HepG2 (cell line): ENCODE measurements at regions not wholly inside any gene's neighbourhood (a gene's known extent, or its start where the extent isn't known, plus 50 kb on each side); places are given as distances from the start of the nearest gene placed in this dataset.

ENCODE experiments used
- CEBPG ChIP-seq: IDR thresholded peaks from 2 replicates; pipeline ENCODE4 v1.6.1; 2016
- DBP ChIP-seq: sonication (generic); formaldehyde crosslinking; IDR thresholded peaks from 2 replicates; pipeline ENCODE4 v1.4.0; 2020; ENCODE audit warnings: missing genetic modification reagents; ENCODE audit errors: not compliant biosample characterization
- EHMT2 ChIP-seq: fragments of 200-600 bp; sonication (generic); IDR thresholded peaks from 2 replicates; pipeline ENCODE4 v1.7.0; 2017; ENCODE audit warnings: antibody characterized with exemption, low read depth, low read length, borderline replicate concordance
- ELF1 ChIP-seq: sonication (generic); formaldehyde crosslinking; IDR thresholded peaks from 2 replicates; pipeline ENCODE4 v1.4.0; 2020; ENCODE audit warnings: missing genetic modification reagents
- FOSL1 ChIP-seq: sonication (generic); formaldehyde crosslinking; IDR thresholded peaks from 2 replicates; pipeline ENCODE4 v1.9.0; 2021; ENCODE audit warnings: missing genetic modification reagents, borderline replicate concordance
- GATAD2A ChIP-seq: IDR thresholded peaks from 2 replicates; pipeline ENCODE4 v1.6.1; 2016
- HOXD1 ChIP-seq: sonication (generic); formaldehyde crosslinking; IDR thresholded peaks from 2 replicates; pipeline ENCODE4 v1.5.0; 2020; ENCODE audit warnings: missing genetic modification reagents
- MYC ChIP-seq: sonication (generic); formaldehyde crosslinking; IDR thresholded peaks from 2 replicates; pipeline ENCODE4 v1.9.0; 2021; ENCODE audit warnings: missing genetic modification reagents, borderline replicate concordance
- PLSCR1 ChIP-seq: sonication (generic); formaldehyde crosslinking; IDR thresholded peaks from 2 replicates; pipeline ENCODE4 v1.5.0; 2020; ENCODE audit warnings: missing genetic modification reagents, mild to moderate bottlenecking, borderline replicate concordance
- RARA ChIP-seq: IDR thresholded peaks from 2 replicates; pipeline ENCODE4 v1.6.1; 2016; ENCODE audit warnings: missing genetic modification reagents, missing compliant biosample characterization
- RNF2 ChIP-seq: fragments of 450-650 bp; conservative IDR thresholded peaks from 2 replicates; pipeline ENCODE4 v1.6.1; 2016; ENCODE audit warnings: low read depth
- SAP130 ChIP-seq: IDR thresholded peaks from 2 replicates; pipeline ENCODE4 v1.6.1; 2016; ENCODE audit warnings: low read depth
- SOX13 ChIP-seq, 3 experiments: fragments of 450-650 bp in 1 of 3; sonication (generic) in 1 of 3; formaldehyde crosslinking in 1 of 3; IDR thresholded peaks in 2 of 3; conservative IDR thresholded peaks in 1 of 3; 2 replicates each; pipeline versions ENCODE4 v1.5.0 to v1.6.1; 2016 to 2020; ENCODE audit warnings: antibody characterized with exemption in 1 of 3, mild to moderate bottlenecking in 1 of 3, missing compliant biosample characterization in 1 of 3, missing genetic modification reagents in 1 of 3, moderate library complexity in 1 of 3
- TFDP1 ChIP-seq: IDR thresholded peaks from 2 replicates; pipeline ENCODE4 v1.6.1; 2016; ENCODE audit warnings: missing compliant biosample characterization, missing genetic modification reagents, borderline replicate concordance
- ZFP90 ChIP-seq: sonication (generic); formaldehyde crosslinking; IDR thresholded peaks from 2 replicates; pipeline ENCODE4 v1.8.0; 2022; ENCODE audit warnings: missing genetic modification reagents, mild to moderate bottlenecking, inconsistent platforms, borderline replicate concordance
- ZNF20 ChIP-seq: sonication (generic); formaldehyde crosslinking; IDR thresholded peaks from 2 replicates; pipeline ENCODE4 v1.4.0; 2020; ENCODE audit warnings: mild to moderate bottlenecking, moderate library complexity, missing genetic modification reagents
- ZNF224 ChIP-seq: sonication (generic); formaldehyde crosslinking; IDR thresholded peaks from 2 replicates; pipeline ENCODE4 v1.5.0; 2020; ENCODE audit warnings: mild to moderate bottlenecking, missing genetic modification reagents
- ZNF292 ChIP-seq: sonication (generic); formaldehyde crosslinking; IDR thresholded peaks from 2 replicates; pipeline ENCODE4 v1.8.1; 2022; ENCODE audit warnings: mild to moderate bottlenecking, low read depth, missing genetic modification reagents, borderline replicate concordance
- ZNF724P ChIP-seq: sonication (generic); formaldehyde crosslinking; IDR thresholded peaks from 2 replicates; pipeline ENCODE4 v1.8.0; 2022; ENCODE audit warnings: missing genetic modification reagents, borderline replicate concordance
- ZNF737 ChIP-seq: sonication (generic); formaldehyde crosslinking; IDR thresholded peaks from 2 replicates; pipeline ENCODE4 v1.5.0; 2020; ENCODE audit warnings: missing genetic modification reagents, mild to moderate bottlenecking, borderline replicate concordance
- TF ChIP-seq, protein P1 (sequence below): sonication (generic); formaldehyde crosslinking; IDR thresholded peaks from 2 replicates; pipeline ENCODE4 v1.5.1; 2020; ENCODE audit warnings: mild to moderate bottlenecking, missing genetic modification reagents, moderate library complexity

DNA sequence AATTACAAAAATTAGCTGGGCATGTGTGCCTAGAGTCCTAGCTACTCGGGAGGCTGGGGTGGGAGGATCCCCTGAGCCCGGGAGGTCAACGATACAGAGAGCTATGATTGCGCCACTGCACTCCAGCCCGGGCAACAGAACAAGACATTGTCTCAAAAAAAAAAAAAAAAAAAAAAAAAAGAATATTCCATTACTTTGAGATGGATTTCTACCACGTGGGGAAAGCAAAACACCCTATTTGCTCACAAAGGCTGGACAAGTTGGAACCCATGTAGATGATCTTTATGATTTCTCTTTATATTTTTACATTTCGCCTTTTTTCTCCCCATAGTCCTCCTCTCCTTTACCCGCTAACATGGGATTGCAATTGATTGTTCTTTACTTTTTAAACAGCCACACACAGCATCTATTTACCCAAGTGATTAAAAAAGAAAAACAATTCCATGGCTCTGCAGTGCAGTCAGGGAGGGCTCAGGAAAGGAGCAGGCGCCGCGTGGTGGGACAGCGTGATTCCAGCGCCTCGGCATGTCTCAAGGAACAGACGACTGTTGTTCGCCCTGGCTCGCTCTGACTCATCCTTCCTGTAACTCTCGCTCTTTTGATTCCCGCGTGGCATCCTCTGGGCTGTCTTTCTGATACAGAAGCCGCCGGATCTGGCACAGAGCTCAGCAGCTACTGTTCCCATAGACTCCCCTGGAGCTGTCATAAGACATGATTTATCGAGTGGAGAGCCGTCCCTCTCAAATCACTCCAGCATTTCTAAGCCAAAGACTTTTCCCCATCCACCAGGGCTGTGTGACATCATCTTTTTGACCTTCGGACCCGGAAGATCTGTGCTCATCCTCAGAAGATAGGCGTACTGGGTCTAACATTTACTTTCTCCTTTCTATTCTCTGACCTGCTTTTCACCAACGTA is 230.4 kb upstream of the AGAP1 start (continued):
- 0 out of 2 replicates have a peak, but pooled peaks have one; percentile 44 for TF ChIP-seq ZNF224 (CRISPR knock-in tag)
- TF ChIP-seq SAP130 (CRISPR knock-in tag), result peak; percentile 42; the same call in 1 of the 2 replicates
- TF ChIP-seq DBP (CRISPR knock-in tag), result no peak
- TF ChIP-seq, protein P1, sequence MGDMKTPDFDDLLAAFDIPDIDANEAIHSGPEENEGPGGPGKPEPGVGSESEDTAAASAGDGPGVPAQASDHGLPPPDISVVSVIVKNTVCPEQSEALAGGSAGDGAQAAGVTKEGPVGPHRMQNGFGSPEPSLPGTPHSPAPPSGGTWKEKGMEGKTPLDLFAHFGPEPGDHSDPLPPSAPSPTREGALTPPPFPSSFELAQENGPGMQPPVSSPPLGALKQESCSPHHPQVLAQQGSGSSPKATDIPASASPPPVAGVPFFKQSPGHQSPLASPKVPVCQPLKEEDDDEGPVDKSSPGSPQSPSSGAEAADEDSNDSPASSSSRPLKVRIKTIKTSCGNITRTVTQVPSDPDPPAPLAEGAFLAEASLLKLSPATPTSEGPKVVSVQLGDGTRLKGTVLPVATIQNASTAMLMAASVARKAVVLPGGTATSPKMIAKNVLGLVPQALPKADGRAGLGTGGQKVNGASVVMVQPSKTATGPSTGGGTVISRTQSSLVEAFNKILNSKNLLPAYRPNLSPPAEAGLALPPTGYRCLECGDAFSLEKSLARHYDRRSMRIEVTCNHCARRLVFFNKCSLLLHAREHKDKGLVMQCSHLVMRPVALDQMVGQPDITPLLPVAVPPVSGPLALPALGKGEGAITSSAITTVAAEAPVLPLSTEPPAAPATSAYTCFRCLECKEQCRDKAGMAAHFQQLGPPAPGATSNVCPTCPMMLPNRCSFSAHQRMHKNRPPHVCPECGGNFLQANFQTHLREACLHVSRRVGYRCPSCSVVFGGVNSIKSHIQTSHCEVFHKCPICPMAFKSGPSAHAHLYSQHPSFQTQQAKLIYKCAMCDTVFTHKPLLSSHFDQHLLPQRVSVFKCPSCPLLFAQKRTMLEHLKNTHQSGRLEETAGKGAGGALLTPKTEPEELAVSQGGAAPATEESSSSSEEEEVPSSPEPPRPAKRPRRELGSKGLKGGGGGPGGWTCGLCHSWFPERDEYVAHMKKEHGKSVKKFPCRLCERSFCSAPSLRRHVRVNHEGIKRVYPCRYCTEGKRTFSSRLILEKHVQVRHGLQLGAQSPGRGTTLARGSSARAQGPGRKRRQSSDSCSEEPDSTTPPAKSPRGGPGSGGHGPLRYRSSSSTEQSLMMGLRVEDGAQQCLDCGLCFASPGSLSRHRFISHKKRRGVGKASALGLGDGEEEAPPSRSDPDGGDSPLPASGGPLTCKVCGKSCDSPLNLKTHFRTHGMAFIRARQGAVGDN (CRISPR knock-in tag), result peak; percentile 69
- no peak for TF ChIP-seq PLSCR1 (CRISPR knock-in tag)
- no peak for TF ChIP-seq SOX13 (IDR thresholded peaks at IDR 0.05)
- TF ChIP-seq SOX13 (CRISPR knock-in tag; conservative IDR thresholded peaks at IDR 0.05 in 1 of 2, IDR thresholded peaks at IDR 0.05 in 1 of 2), result peak in 1 of 2 experiments; percentile 46; a peak in 2 of 4 replicates
- TF ChIP-seq ZNF20 (CRISPR knock-in tag), result no peak
- peak; percentile 53 for TF ChIP-seq HOXD1 (CRISPR knock-in tag)
- peak; percentile 57 for TF ChIP-seq ELF1 (CRISPR knock-in tag)
- TF ChIP-seq ZNF737 (CRISPR knock-in tag), result 0 out of 2 replicates have a peak, but pooled peaks have one; percentile 43
- TF ChIP-seq FOSL1, result peak; percentile 80; the same call in 1 of the 2 replicates
- TF ChIP-seq RNF2, result peak; percentile 64; the same call in 1 of the 2 replicates
- TF ChIP-seq ZNF292, result peak; percentile 57; the same call in 1 of the 2 replicates
- peak; percentile 51; the same call in 1 of the 2 replicates for TF ChIP-seq CEBPG (CRISPR knock-in tag)
- 0 out of 2 replicates have a peak, but pooled peaks have one; percentile 23 for TF ChIP-seq ZFP90 (CRISPR knock-in tag)
- TF ChIP-seq EHMT2, result no peak
- TF ChIP-seq TFDP1 (CRISPR knock-in tag), result peak; percentile 27; the same call in 1 of the 2 replicates
- peak; percentile 75; the same call in 1 of the 2 replicates for TF ChIP-seq GATAD2A (CRISPR knock-in tag)
- 0 out of 2 replicates have a peak, but pooled peaks have one; percentile 55 for TF ChIP-seq ZNF724P (CRISPR knock-in tag)
- TF ChIP-seq RARA, result peak; percentile 12; the same call in 1 of the 2 replicates
- TF ChIP-seq MYC (CRISPR knock-in tag), result peak; percentile 75
